Erythroblast (primary cell): ENCODE measurements at regions not wholly inside any gene's neighbourhood (a gene's known extent, or its start where the extent isn't known, plus 50 kb on each side); places are given as distances from the start of the nearest gene placed in this dataset.

Experiments used
- DNase-seq, 2 experiments: peaks; one replicate each; lab custom pipeline; 2025; lab: John Stamatoyannopoulos, UW
- GATA1 ChIP-seq: IDR thresholded peaks from 2 replicates; pipeline ENCODE4 v1.6.1; 2011; ENCODE audit warnings: low read depth, mild to moderate bottlenecking, control low read depth, low read length, moderate library complexity
- POLR2A ChIP-seq: IDR thresholded peaks from 2 replicates; pipeline ENCODE4 v1.6.1; 2011; ENCODE audit warnings: mild to moderate bottlenecking, low read length

DNA sequence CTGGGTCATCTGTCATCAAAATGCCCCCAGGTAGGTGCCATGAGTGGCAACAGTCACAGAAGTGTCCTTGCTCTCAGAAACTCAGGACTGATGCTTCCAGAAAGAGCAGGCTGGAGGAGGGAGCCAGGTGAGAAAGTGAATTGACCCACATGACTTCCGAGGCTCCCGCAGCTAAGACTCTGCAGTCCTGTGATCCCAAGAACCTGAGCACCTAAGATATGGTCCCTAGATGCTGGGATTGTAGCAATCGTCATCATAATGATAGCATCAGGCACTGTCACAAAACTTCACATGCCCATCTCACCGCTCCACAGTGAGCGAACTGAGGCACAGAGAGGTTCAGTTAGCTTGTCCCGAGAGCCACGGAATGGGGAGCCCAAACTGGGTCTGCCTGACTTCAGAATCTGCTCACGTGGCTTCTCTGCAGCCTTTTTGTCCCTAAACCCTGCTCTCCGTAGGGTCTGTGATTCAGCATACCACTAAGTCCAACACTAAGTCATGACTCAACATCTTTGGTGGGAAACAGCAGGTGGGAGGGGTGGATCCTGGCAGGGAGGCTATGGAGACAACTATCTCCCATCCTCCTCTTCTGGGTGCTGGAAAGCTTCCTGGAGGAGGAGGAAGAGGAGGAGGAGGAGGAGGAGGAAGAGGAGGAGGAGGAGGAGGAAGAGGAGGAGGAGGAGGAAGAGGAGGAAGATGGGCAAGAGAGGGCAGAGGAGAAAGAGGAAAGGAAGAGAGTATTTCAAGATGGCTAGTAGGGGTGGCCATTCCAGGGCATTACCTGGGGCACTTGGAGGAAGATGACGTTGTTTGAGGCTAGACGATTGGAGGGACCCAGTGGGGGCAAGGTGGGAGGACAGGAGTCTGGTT is 55.5 kb upstream of the DLX4 start:
- DNase-seq: no peak
- no peak for TF ChIP-seq GATA1
- no peak for TF ChIP-seq POLR2A

GRCh38 chr17:49914096-49914490 is 54.9 kb upstream of the DLX4 start:
- TF ChIP-seq POLR2A: no peak
- no peak for TF ChIP-seq GATA1
- no peak for DNase-seq

DNA sequence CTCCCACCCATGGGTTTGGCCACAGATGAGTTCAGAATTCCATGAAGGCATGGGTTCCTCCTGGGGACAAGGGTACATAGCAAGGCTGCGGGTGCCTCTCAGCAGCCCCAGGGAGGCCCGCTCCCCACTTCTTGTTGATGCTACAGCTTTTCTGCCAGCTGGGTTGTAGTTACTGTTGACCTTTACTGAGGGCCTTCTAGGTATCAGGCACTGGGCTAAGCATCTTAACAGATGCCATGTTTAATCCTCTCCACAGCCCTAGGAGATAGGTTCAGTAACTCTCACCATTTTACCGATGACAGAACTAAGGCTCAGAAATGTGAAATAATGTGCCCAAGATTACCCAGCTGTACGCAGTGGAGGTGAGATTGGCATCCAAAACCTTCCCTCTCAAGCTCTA is 54.3 kb upstream of the DLX4 start:
- no peak for DNase-seq

GRCh38 chr17:49915260-49915659 is 53.7 kb upstream of the DLX4 start:
- TF ChIP-seq GATA1: no peak
- TF ChIP-seq POLR2A: no peak
- no peak for DNase-seq

More for the DNA sequence above, 54.3 kb upstream of the DLX4 start:
- TF ChIP-seq GATA1 (no peak), POLR2A (no peak)

DNA sequence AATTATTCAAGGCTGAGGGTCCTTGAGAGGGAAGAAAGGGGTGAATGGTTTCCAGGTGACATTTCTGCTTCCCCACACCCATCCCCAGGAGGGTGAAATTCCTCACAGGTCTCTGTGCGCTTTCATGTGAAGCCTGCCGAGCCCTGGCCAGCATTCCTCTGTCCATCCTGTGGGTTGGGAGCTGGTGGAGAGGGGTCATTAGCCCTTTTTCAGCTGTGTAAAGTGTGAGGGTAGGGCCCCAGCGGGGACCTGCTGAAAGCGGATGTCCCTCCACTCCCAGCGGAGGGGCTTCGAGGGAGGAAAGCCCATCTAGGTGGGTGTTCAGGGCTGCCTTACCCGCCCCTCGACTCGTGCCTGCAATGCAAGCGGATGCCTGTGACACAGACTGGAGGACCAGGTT is 53.3 kb upstream of the DLX4 start:
- no peak for DNase-seq
- TF ChIP-seq POLR2A (no peak), GATA1 (no peak)

DNA sequence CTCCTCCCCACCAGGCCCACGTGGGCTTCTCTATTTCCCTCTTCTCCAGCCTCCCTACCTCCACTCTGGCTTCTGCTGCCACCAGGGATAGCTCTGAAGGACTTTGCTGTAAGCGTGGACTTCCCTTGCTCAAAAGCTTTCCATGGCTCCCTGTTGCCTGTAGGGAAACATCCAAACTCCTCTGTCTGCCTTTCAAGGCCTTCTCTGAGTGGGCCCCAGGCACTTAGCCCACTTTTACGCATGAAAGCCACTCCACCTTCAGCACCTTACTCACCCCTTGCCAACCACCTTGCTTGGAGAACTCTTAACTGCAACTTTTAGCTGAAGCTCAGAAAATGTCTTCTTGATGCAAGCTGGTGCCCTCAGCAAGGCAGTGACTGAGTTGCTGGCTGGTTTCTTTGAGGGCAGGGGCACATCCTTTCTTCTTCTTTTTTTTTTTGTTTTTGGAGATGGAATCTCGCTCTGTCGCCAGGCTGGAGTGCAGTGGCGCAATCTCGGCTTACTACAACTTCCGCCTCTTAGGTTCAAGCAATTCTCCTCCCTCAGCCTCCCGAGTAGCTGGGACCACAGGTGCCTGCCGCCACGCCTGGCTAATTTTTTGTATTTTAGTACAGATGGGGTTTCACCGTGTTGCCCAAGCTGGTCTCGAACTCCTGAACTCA is 52.0 kb upstream of the DLX4 start:
- DNase-seq: no peak
- TF ChIP-seq POLR2A (no peak), GATA1 (no peak)

GRCh38 chr17:49918591-49918990 is 50.4 kb upstream of the DLX4 start:
- TF ChIP-seq POLR2A: no peak
- no peak for TF ChIP-seq GATA1
- no peak for DNase-seq
